Pancreas (tissue), 10 donors: ENCODE measurements at regions not wholly inside any gene's neighbourhood (a gene's known extent, or its start where the extent isn't known, plus 50 kb on each side); places are given as distances from the start of the nearest gene placed in this dataset.
A peak's percentile ranks its signal among the peaks of the same experiment; 100 is the strongest.

Experiments used
- ATAC-seq, 4 donors: fragments of 200-7000 bp; cut with Tn5 transposase; one replicate each; pipeline versions ENCODE4 v1.8.0 to v1.9.1; 2020; ENCODE audit warnings: mild to moderate bottlenecking in 4 of 4, moderate library complexity in 4 of 4
- DNase-seq, 6 donors: peaks; one replicate each; pipeline ENCODE4 v3.0.0-alpha.2; 2020
- FAIRE-seq: peaks from 2 replicates; lab custom pipeline; 2012; peaks lifted over from hg19 to GRCh38; lab: Jason Lieb, UNC
- H3K27ac ChIP-seq, 4 donors: fragments of 200-600 bp; sonication (generic); 1 replicate in 3 of 4; 2 replicates in 1 of 4; pipeline versions ENCODE4 v1.5.0 to v1.8.0; 2020
- H3K27me3 ChIP-seq, 4 donors: fragments of 200-600 bp; one replicate each; pipeline ENCODE4 v1.8.0; 2021
- H3K36me3 ChIP-seq, 3 donors: fragments of 200-600 bp; sonication (generic) in 1 of 3; one replicate each; pipeline versions ENCODE4 v1.5.0 to v1.8.0; 2020 to 2021
- H3K4me1 ChIP-seq, 3 donors: fragments of 200-600 bp; one replicate each; pipeline ENCODE4 v1.8.0; 2021
- H3K4me3 ChIP-seq, 4 donors: fragments of 200-600 bp; sonication (generic) in 2 of 4; one replicate each; pipeline versions ENCODE4 v1.5.0 to v1.8.0; 2020 to 2021
- H3K9me3 ChIP-seq, 4 donors: fragments of 200-600 bp; one replicate each; pipeline ENCODE4 v1.8.0; 2021
- CTCF ChIP-seq, 4 donors: fragments of 200-600 bp; sonication (generic) in 3 of 4; IDR thresholded peaks; one replicate each; pipeline versions ENCODE4 v1.5.0 to v1.8.0; 2021; ENCODE audit warnings: antibody characterized with exemption in 4 of 4
- WGBS, 2 donors: extraction: QIAGEN DNeasy Blood & Tissue Kit; methylation state at CpG; one replicate each; pipeline ENCODE4 v1.1.7; 2013; 5-methylcytosine and 5-hydroxymethylcytosine counted together
- intact Hi-C, 3 donors: fragments of 100-400 bp; cut with DNase I; formaldehyde crosslinking; loops; one replicate each; pipeline versions ENCODE4 v1.11.1 to v1.14.2; 2022
- donor health status: healthy with polysubstance abuse.
- donor health status: DM: no; HTN: no; CAD: no; lungs with moderate emphysema.
- donor health status: DM: no; HTN: no; CAD: no.
- donor health status: control.
- donor health status: control.
- donor health status: Bipolar disorder and iron deficiency.
- donor health status: DM: yes; HTN: yes; CAD: no.
- donor health status: DM: no; HTN: no; CAD: no.
- donor health status: DM: no; HTN: no; CAD: no.
- donor health status: DM: yes; HTN: yes; CAD: no.

- 57 to 65% methylated on average over 3 of the region's 3 CpGs for WGBS, 2 donors
- no peak for FAIRE-seq
Observed at GRCh38 chr2:45241061-45241561, 231.9 kb upstream of the SIX2 start.

GRCh38 chr2:45237850-45238542, 228.7 kb upstream of the SIX2 start:
- intact Hi-C loops, result no loop called here
- H3K9me3 ChIP-seq, result no peaks in the 10 kb centered on the region
- FAIRE-seq (no peak), DNase-seq (no peak), ATAC-seq (peak in 3 of 4 donors; percentile 27 to 32 (median 32))
- no peaks in the 10 kb centered on the region for H3K27me3 ChIP-seq
- no peak for TF ChIP-seq CTCF (IDR thresholded peaks at IDR 0.05)
- WGBS, 2 donors, result 83 to 86% methylated on average over 6 of the region's 6 CpGs
- H3K4me3 ChIP-seq, result no peak overlapping the region
- H3K36me3 ChIP-seq, result no peaks in the 10 kb centered on the region
- H3K27ac ChIP-seq, result no peak overlapping the region
- peaks cover 0 to 9% (median 5%) of the 10 kb centered on the region in 3 donors for H3K4me1 ChIP-seq

More at GRCh38 chr2:45241061-45241561, 231.9 kb upstream of the SIX2 start:
- Histone ChIP-seq H3K27ac (no peak overlapping the region), H3K4me3 (no peak overlapping the region), H3K4me1 (peaks cover 0 to 9% (median 5%) of the 10 kb centered on the region in 3 donors), H3K27me3 (no peaks in the 10 kb centered on the region), H3K36me3 (no peaks in the 10 kb centered on the region), H3K9me3 (no peaks in the 10 kb centered on the region)
- DNase-seq (no peak), ATAC-seq (no peak)
- intact Hi-C loops, result no loop called here
- no peak for TF ChIP-seq CTCF (IDR thresholded peaks at IDR 0.05)

- no peaks in the 10 kb centered on the region for H3K36me3 ChIP-seq
- no peaks in the 10 kb centered on the region for H3K27me3 ChIP-seq
- ATAC-seq (no peak), FAIRE-seq (no peak), DNase-seq (no peak)
- TF ChIP-seq CTCF (IDR thresholded peaks at IDR 0.05), result no peak
- intact Hi-C loops, result no loop called here
- H3K4me1 ChIP-seq, result peaks cover 0 to 5% (median 4%) of the 10 kb centered on the region in 3 donors
- H3K27ac ChIP-seq, result no peak overlapping the region
- 82 to 84% methylated on average over 9 of the region's 9 CpGs for WGBS, 2 donors
- H3K9me3 ChIP-seq, result no peaks in the 10 kb centered on the region
- H3K4me3 ChIP-seq, result no peak overlapping the region
Observed at GRCh38 chr2:45237128-45237527, 227.9 kb upstream of the SIX2 start.

GRCh38 chr2:45236268-45236667, 227.0 kb upstream of the SIX2 start:
- Histone ChIP-seq H3K9me3 (no peaks in the 10 kb centered on the region), H3K4me1 (peaks cover 0 to 5% (median 0%) of the 10 kb centered on the region in 3 donors), H3K27me3 (no peaks in the 10 kb centered on the region), H3K27ac (no peak overlapping the region), H3K36me3 (no peaks in the 10 kb centered on the region), H3K4me3 (no peak overlapping the region)
- DNase-seq (no peak), ATAC-seq (no peak), FAIRE-seq (no peak)
- intact Hi-C loops, result no loop called here
- TF ChIP-seq CTCF (IDR thresholded peaks at IDR 0.05), result no peak
- WGBS, 2 donors, result 72 to 97% methylated on average over 2 of the region's 2 CpGs

- WGBS, 2 donors, result 88 to 94% methylated on average over 3 of the region's 3 CpGs
- ATAC-seq, result no peak
Observed at GRCh38 chr2:45233301-45233700, 224.0 kb upstream of the SIX2 start.

More at GRCh38 chr2:45233301-45233700, 224.0 kb upstream of the SIX2 start:
- Histone ChIP-seq H3K4me1 (no peaks in the 10 kb centered on the region), H3K36me3 (no peaks in the 10 kb centered on the region), H3K27me3 (no peaks in the 10 kb centered on the region), H3K27ac (no peak overlapping the region), H3K9me3 (no peaks in the 10 kb centered on the region), H3K4me3 (no peak overlapping the region)
- TF ChIP-seq CTCF (IDR thresholded peaks at IDR 0.05), result no peak
- DNase-seq (no peak), FAIRE-seq (no peak)
- intact Hi-C loops, result no loop called here
